ENCODE measurements at regions not wholly inside any gene's neighbourhood (a gene's known extent, or its start where the extent isn't known, plus 50 kb on each side); places are given as distances from the start of the nearest gene placed in this dataset.
A peak's percentile ranks its signal among the peaks of the same experiment; 100 is the strongest.

DNA sequence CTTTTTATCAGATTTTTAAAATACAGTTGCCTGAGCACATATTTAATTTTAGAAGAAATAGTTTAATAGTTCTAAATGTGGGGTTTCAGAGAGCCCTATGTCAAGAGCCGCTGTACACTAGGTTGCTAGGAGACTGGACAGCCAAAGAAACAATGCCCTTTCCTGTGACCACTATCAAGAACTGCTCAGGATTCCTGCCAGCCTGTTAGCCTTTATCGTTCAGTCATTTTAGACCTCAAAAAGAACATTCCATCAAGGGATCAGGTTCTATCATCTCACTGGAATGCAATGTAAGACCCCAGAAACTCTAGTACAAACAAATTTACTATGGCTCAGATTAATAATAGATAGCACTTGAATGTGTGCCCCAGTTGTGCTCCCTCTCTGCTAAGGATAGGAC, 181.2 kb upstream of the CCN2 start:
- in situ Hi-C loops (cut with HindIII; ENCODE audit: extremely low pct_ligation_motif_present, low pct_unique_long_range_greater_than_20kb) (no loop called here), intact Hi-C loops (cut with micrococcal nuclease; ENCODE audit: unreplicated experiment) (no loop called here)
- no peak for TF ChIP-seq ZFP41 (CRISPR knock-in tag; IDR thresholded peaks at IDR 0.05; ENCODE audit: borderline replicate concordance)
- no peak for TF ChIP-seq ZNF788 (CRISPR knock-in tag; IDR thresholded peaks at IDR 0.05; ENCODE audit: borderline replicate concordance)
- TF ChIP-seq, protein P1, sequence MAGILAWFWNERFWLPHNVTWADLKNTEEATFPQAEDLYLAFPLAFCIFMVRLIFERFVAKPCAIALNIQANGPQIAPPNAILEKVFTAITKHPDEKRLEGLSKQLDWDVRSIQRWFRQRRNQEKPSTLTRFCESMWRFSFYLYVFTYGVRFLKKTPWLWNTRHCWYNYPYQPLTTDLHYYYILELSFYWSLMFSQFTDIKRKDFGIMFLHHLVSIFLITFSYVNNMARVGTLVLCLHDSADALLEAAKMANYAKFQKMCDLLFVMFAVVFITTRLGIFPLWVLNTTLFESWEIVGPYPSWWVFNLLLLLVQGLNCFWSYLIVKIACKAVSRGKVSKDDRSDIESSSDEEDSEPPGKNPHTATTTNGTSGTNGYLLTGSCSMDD (CRISPR knock-in tag; IDR thresholded peaks at IDR 0.05) = no peak
- H3K27ac ChIP-seq (ENCODE audit: extremely low read length, insufficient read depth, low read length) = no peak overlapping the region
- no peak for ATAC-seq
- no peak overlapping the region for H2AFZ ChIP-seq (ENCODE audit: low read length)
- BruUV-seq (replicated peaks) = no TSS peak
- no peaks in the 10 kb centered on the region for H3K36me3 ChIP-seq (replicated peaks in 1 of 2; ENCODE audit: control insufficient read depth in 1 of 2, insufficient read depth in 2 of 2, low read length in 2 of 2)
- H3K4me1 ChIP-seq (ENCODE audit: insufficient read depth, low read length) = peaks cover 11% of the 10 kb centered on the region; the same call in 1 of the 2 replicates
- H3K4me3 ChIP-seq (replicated peaks in 1 of 3; ENCODE audit: insufficient read depth in 1 of 3, low read depth in 2 of 3, low read length in 3 of 3) = no peak overlapping the region
- H4K20me1 ChIP-seq (ENCODE audit: insufficient read depth, low read length) = no peaks in the 10 kb centered on the region
- H3K9me3 ChIP-seq (ENCODE audit: low read length) = no peaks in the 10 kb centered on the region
- DNase-seq (ENCODE audit: low spot score) = no peak
- H3K27me3 ChIP-seq (ENCODE audit: control insufficient read depth in 1 of 2, insufficient read depth in 2 of 2, low read length in 2 of 2) = peaks cover 0 to 7% of the 10 kb centered on the region in 2 experiments; a peak in 3 of 5 replicates
- WGBS (ENCODE audit: low lambda C conversion rate) = 32% methylated on average over 2 of the region's 2 CpGs
- no peak overlapping the region for H3K9ac ChIP-seq (ENCODE audit: insufficient read depth, low read depth, low read length)
- ChIA-PET POLR2A (interaction anchor here (0.8 kb wide), 1 partner anchor 181 kb away, joined by 4 read pairs; the partner anchor contains the start of gene CCN2), CTCF (ENCODE audit: low intra/inter-chr PET ratio, low total read pairs) (no interaction called here)
- H3K79me2 ChIP-seq (ENCODE audit: insufficient read depth, low read length) = no peaks in the 10 kb centered on the region
- H3K4me2 ChIP-seq (ENCODE audit: low read depth, low read length) = no peak overlapping the region
- FAIRE-seq = no peak

DNA sequence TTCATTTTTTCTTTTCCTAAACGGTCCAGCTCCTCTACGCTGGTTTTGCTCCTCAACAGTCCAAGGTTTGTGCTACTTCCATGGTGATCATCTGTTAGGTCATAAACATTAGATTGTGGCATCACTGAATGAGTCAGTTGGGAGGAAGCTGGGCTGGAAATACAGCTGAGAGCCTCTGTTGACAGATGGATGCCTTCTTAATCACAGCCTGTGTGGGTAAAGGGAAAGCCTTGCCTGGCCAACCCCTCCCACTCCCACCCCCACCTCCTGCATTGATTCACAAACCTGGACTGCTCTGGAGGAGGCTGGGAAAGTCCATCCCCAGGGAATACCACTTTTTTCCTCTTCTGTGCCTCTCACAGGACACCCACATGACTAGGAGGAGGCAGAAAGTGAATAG, 180.6 kb upstream of the CCN2 start:
- Histone ChIP-seq H4K20me1 (ENCODE audit: insufficient read depth, low read length) (no peaks in the 10 kb centered on the region), H3K27me3 (ENCODE audit: control insufficient read depth in 1 of 2, insufficient read depth in 2 of 2, low read length in 2 of 2) (peaks cover 0 to 7% of the 10 kb centered on the region in 2 experiments; a peak in 3 of 5 replicates), H3K4me1 (ENCODE audit: insufficient read depth, low read length) (peaks cover 11% of the 10 kb centered on the region; the same call in 1 of the 2 replicates), H3K9ac (ENCODE audit: insufficient read depth, low read depth, low read length) (no peak overlapping the region), H3K27ac (ENCODE audit: extremely low read length, insufficient read depth, low read length) (no peak overlapping the region), H3K4me3 (replicated peaks in 1 of 3; ENCODE audit: insufficient read depth in 1 of 3, low read depth in 2 of 3, low read length in 3 of 3) (no peak overlapping the region), H2AFZ (ENCODE audit: low read length) (no peak overlapping the region), H3K79me2 (ENCODE audit: insufficient read depth, low read length) (no peaks in the 10 kb centered on the region), H3K36me3 (replicated peaks in 1 of 2; ENCODE audit: control insufficient read depth in 1 of 2, insufficient read depth in 2 of 2, low read length in 2 of 2) (no peaks in the 10 kb centered on the region), H3K4me2 (ENCODE audit: low read depth, low read length) (no peak overlapping the region), H3K9me3 (ENCODE audit: low read length) (no peaks in the 10 kb centered on the region)
- in situ Hi-C loops (cut with HindIII; ENCODE audit: extremely low pct_ligation_motif_present, low pct_unique_long_range_greater_than_20kb) = no loop called here
- 4% methylated on average over 2 of the region's 2 CpGs for WGBS (ENCODE audit: low lambda C conversion rate)
- FAIRE-seq (no peak), ATAC-seq (peak; percentile 62; the same call in 1 of the 3 replicates), DNase-seq (ENCODE audit: low spot score) (peak; percentile 61)
- no TSS peak for BruUV-seq (replicated peaks)
- intact Hi-C loops (cut with micrococcal nuclease; ENCODE audit: unreplicated experiment) = no loop called here
- ChIA-PET POLR2A (interaction anchor here (0.8 kb wide), 1 partner anchor 181 kb away, joined by 4 read pairs; the partner anchor contains the start of gene CCN2), CTCF (ENCODE audit: low intra/inter-chr PET ratio, low total read pairs) (no interaction called here)
- no peak for TF ChIP-seq ZNF841 (CRISPR knock-in tag; IDR thresholded peaks at IDR 0.05; ENCODE audit: borderline replicate concordance)
- TF ChIP-seq HCFC1 (IDR thresholded peaks at IDR 0.05; ENCODE audit: low read depth, low read length) = no peak
- no peak for TF ChIP-seq ZSCAN20 (CRISPR knock-in tag; IDR thresholded peaks at IDR 0.05; ENCODE audit: borderline replicate concordance)
- TF ChIP-seq ZNF143 (CRISPR knock-in tag; IDR thresholded peaks at IDR 0.05) = no peak
- TF ChIP-seq NRL (CRISPR knock-in tag; IDR thresholded peaks at IDR 0.05; ENCODE audit: borderline replicate concordance) = no peak
- no peak for TF ChIP-seq PHF21A (CRISPR knock-in tag; IDR thresholded peaks at IDR 0.05)
- TF ChIP-seq RARA (CRISPR knock-in tag; IDR thresholded peaks at IDR 0.05) = peak; percentile 15; the same call in 1 of the 2 replicates
- peak; percentile 17; the same call in 1 of the 2 replicates for TF ChIP-seq CEBPB (IDR thresholded peaks at IDR 0.05; ENCODE audit: borderline replicate concordance, low read depth, low read length)
- no peak for TF ChIP-seq FOXJ3 (CRISPR knock-in tag; IDR thresholded peaks at IDR 0.05; ENCODE audit: borderline replicate concordance)
- no peak for TF ChIP-seq HMGA1 (CRISPR knock-in tag; conservative IDR thresholded peaks at IDR 0.05)
- TF ChIP-seq ZNF382 (CRISPR knock-in tag; IDR thresholded peaks at IDR 0.05; ENCODE audit: borderline replicate concordance) = no peak
- peak; percentile 50 for TF ChIP-seq SAP130 (CRISPR knock-in tag; IDR thresholded peaks at IDR 0.05; ENCODE audit: low read depth)
- 0 out of 2 replicates have a peak, but pooled peaks have one; percentile 41 for TF ChIP-seq FOXA3 (CRISPR knock-in tag; IDR thresholded peaks at IDR 0.05)
- no peak for TF ChIP-seq EEA1 (CRISPR knock-in tag; IDR thresholded peaks at IDR 0.05; ENCODE audit: borderline replicate concordance)
- no peak for TF ChIP-seq ZNF773 (CRISPR knock-in tag; IDR thresholded peaks at IDR 0.05; ENCODE audit: borderline replicate concordance)
- no peak for TF ChIP-seq EHMT2 (IDR thresholded peaks at IDR 0.05; ENCODE audit: borderline replicate concordance, low read depth, low read length)
- TF ChIP-seq ZEB1 (IDR thresholded peaks at IDR 0.05; ENCODE audit: insufficient replicate concordance, low read depth) = no peak
- no peak for TF ChIP-seq CREM (IDR thresholded peaks at IDR 0.05)
- TF ChIP-seq CREM (CRISPR knock-in tag; IDR thresholded peaks at IDR 0.05) = no peak

Measured in HepG2 (cell line).